ENCODE measurements at regions not wholly inside any gene's neighbourhood (a gene's known extent, or its start where the extent isn't known, plus 50 kb on each side); places are given as distances from the start of the nearest gene placed in this dataset.

GRCh38 chr10:124166431-124167125, 73.2 kb upstream of the CHST15 start:
- TF ChIP-seq, protein P1, sequence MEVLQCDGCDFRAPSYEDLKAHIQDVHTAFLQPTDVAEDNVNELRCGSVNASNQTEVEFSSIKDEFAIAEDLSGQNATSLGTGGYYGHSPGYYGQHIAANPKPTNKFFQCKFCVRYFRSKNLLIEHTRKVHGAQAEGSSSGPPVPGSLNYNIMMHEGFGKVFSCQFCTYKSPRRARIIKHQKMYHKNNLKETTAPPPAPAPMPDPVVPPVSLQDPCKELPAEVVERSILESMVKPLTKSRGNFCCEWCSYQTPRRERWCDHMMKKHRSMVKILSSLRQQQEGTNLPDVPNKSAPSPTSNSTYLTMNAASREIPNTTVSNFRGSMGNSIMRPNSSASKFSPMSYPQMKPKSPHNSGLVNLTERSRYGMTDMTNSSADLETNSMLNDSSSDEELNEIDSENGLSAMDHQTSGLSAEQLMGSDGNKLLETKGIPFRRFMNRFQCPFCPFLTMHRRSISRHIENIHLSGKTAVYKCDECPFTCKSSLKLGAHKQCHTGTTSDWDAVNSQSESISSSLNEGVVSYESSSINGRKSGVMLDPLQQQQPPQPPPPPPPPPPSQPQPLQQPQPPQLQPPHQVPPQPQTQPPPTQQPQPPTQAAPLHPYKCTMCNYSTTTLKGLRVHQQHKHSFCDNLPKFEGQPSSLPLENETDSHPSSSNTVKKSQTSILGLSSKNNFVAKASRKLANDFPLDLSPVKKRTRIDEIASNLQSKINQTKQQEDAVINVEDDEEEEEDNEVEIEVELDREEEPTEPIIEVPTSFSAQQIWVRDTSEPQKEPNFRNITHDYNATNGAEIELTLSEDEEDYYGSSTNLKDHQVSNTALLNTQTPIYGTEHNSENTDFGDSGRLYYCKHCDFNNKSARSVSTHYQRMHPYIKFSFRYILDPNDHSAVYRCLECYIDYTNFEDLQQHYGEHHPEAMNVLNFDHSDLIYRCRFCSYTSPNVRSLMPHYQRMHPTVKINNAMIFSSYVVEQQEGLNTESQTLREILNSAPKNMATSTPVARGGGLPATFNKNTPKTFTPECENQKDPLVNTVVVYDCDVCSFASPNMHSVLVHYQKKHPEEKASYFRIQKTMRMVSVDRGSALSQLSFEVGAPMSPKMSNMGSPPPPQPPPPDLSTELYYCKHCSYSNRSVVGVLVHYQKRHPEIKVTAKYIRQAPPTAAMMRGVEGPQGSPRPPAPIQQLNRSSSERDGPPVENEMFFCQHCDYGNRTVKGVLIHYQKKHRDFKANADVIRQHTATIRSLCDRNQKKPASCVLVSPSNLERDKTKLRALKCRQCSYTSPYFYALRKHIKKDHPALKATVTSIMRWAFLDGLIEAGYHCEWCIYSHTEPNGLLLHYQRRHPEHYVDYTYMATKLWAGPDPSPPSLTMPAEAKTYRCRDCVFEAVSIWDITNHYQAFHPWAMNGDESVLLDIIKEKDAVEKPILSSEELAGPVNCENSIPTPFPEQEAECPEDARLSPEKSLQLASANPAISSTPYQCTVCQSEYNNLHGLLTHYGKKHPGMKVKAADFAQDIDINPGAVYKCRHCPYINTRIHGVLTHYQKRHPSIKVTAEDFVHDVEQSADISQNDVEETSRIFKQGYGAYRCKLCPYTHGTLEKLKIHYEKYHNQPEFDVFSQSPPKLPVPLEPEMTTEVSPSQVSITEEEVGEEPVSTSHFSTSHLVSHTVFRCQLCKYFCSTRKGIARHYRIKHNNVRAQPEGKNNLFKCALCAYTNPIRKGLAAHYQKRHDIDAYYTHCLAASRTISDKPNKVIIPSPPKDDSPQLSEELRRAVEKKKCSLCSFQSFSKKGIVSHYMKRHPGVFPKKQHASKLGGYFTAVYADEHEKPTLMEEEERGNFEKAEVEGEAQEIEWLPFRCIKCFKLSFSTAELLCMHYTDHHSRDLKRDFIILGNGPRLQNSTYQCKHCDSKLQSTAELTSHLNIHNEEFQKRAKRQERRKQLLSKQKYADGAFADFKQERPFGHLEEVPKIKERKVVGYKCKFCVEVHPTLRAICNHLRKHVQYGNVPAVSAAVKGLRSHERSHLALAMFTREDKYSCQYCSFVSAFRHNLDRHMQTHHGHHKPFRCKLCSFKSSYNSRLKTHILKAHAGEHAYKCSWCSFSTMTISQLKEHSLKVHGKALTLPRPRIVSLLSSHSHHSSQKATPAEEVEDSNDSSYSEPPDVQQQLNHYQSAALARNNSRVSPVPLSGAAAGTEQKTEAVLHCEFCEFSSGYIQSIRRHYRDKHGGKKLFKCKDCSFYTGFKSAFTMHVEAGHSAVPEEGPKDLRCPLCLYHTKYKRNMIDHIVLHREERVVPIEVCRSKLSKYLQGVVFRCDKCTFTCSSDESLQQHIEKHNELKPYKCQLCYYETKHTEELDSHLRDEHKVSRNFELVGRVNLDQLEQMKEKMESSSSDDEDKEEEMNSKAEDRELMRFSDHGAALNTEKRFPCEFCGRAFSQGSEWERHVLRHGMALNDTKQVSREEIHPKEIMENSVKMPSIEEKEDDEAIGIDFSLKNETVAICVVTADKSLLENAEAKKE (CRISPR knock-in tag; IDR thresholded peaks at IDR 0.05) = no peak
- TF ChIP-seq CREB1 (CRISPR knock-in tag; IDR thresholded peaks at IDR 0.05; ENCODE audit: low read depth) (no peak), ZNF331 (CRISPR knock-in tag; IDR thresholded peaks at IDR 0.05; ENCODE audit: low read depth) (no peak), EZH2 (IDR thresholded peaks at IDR 0.05; ENCODE audit: low read depth, unreplicated experiment) (no peak), REST (IDR thresholded peaks at IDR 0.05; ENCODE audit: unreplicated experiment) (no peak), POLR2AphosphoS5 (IDR thresholded peaks at IDR 0.05; ENCODE audit: low read depth) (no peak), ETS1 (IDR thresholded peaks at IDR 0.05) (no peak), JUNB (IDR thresholded peaks at IDR 0.05; ENCODE audit: unreplicated experiment) (no peak), ZNF114 (CRISPR knock-in tag; IDR thresholded peaks at IDR 0.05) (no peak), STAT1 (IDR thresholded peaks at IDR 0.05; ENCODE audit: unreplicated experiment) (no peak)
- TF ChIP-seq, protein P2, sequence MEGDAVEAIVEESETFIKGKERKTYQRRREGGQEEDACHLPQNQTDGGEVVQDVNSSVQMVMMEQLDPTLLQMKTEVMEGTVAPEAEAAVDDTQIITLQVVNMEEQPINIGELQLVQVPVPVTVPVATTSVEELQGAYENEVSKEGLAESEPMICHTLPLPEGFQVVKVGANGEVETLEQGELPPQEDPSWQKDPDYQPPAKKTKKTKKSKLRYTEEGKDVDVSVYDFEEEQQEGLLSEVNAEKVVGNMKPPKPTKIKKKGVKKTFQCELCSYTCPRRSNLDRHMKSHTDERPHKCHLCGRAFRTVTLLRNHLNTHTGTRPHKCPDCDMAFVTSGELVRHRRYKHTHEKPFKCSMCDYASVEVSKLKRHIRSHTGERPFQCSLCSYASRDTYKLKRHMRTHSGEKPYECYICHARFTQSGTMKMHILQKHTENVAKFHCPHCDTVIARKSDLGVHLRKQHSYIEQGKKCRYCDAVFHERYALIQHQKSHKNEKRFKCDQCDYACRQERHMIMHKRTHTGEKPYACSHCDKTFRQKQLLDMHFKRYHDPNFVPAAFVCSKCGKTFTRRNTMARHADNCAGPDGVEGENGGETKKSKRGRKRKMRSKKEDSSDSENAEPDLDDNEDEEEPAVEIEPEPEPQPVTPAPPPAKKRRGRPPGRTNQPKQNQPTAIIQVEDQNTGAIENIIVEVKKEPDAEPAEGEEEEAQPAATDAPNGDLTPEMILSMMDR (conservative IDR thresholded peaks at IDR 0.05; ENCODE audit: low read depth in 2 of 2) = no peak
- no peak overlapping the region for H3K4me3 Mint-ChIP-seq
- H3K4me1 Mint-ChIP-seq = peaks cover 9% of the 10 kb centered on the region
- Histone ChIP-seq H3K27ac (ENCODE audit: low read depth) (no peak overlapping the region), H3K9me2 (ENCODE audit: insufficient read depth) (no peaks in the 10 kb centered on the region), H3K4me3 (no peak overlapping the region), H3K4me1 (ENCODE audit: insufficient read depth) (no peaks in the 10 kb centered on the region), H3K27me3 (ENCODE audit: insufficient read depth) (no peaks in the 10 kb centered on the region), H2AFZ (no peak overlapping the region), H3K36me3 (ENCODE audit: insufficient read depth) (no peaks in the 10 kb centered on the region), H4K20me1 (replicated peaks; ENCODE audit: insufficient read depth) (no peaks in the 10 kb centered on the region), H3K79me2 (replicated peaks; ENCODE audit: insufficient read depth) (no peaks in the 10 kb centered on the region), H3K4me2 (no peak overlapping the region), H3F3A (replicated peaks; ENCODE audit: low read depth) (no peaks in the 10 kb centered on the region)
- H3K9me3 Mint-ChIP-seq = no peaks in the 10 kb centered on the region; the same call in 1 of the 3 replicates
- DNase-seq (ENCODE audit: low spot score) = no peak
- H3K27me3 Mint-ChIP-seq (ENCODE audit: insufficient read depth, low read depth, poor library complexity) = peaks cover 10% of the 10 kb centered on the region
- no peaks in the 10 kb centered on the region for H3K36me3 Mint-ChIP-seq (ENCODE audit: low read depth)
- ATAC-seq = no peak
- H3K27ac Mint-ChIP-seq = no peak overlapping the region
